Body of pancreas (tissue), 4 donors: ENCODE measurements at regions not wholly inside any gene's neighbourhood (a gene's known extent, or its start where the extent isn't known, plus 50 kb on each side); places are given as distances from the start of the nearest gene placed in this dataset.

ENCODE experiments used
- ATAC-seq: fragments of 150-250 bp; one replicate; pipeline ENCODE4 v1.9.1; 2016
- DNase-seq, 4 donors: peaks; one replicate each; pipeline ENCODE4 v3.0.0-alpha.2; 2019
- H3K27ac ChIP-seq, 4 donors: fragments of 200-600 bp; sonication (generic); 1 replicate in 3 of 4; 2 replicates in 1 of 4; pipeline versions ENCODE4 v1.5.1 to v1.6.1; 2016 to 2019; ENCODE audit warnings: mild to moderate bottlenecking in 1 of 4, mixed read lengths in 1 of 4, moderate library complexity in 1 of 4
- H3K27me3 ChIP-seq, 2 donors: fragments of 200-600 bp; sonication (generic); one replicate each; pipeline ENCODE4 v1.6.0; 2016; ENCODE audit warnings: mild to moderate bottlenecking in 1 of 2
- H3K36me3 ChIP-seq, 2 donors: fragments of 200-600 bp; sonication (generic); replicated peaks in 1 of 2; 2 replicates each; pipeline ENCODE4 v1.5.1; 2016; ENCODE audit warnings: low read depth in 2 of 2; ENCODE audit not compliant: insufficient read depth in 1 of 2
- H3K4me1 ChIP-seq: fragments of 200-600 bp; sonication (generic); one replicate; pipeline ENCODE4 v1.6.0; 2016
- H3K4me3 ChIP-seq, 2 donors: fragments of 200-600 bp; sonication (generic); 1 replicate in 1 of 2; 2 replicates in 1 of 2; pipeline ENCODE4 v1.5.1; 2016 to 2019
- H3K9me3 ChIP-seq, 3 donors: fragments of 200-600 bp; sonication (generic); 1 replicate in 2 of 3; 2 replicates in 1 of 3; pipeline ENCODE4 v1.5.1; 2016
- CTCF ChIP-seq, 7 experiments: fragments of 450-650 bp in 4 of 7; fragments of 200-600 bp in 3 of 7; sonication (generic) in 3 of 7; IDR thresholded peaks; one replicate each; pipeline ENCODE4 v1.5.1; 2016 to 2019; ENCODE audit warnings: antibody characterized with exemption in 7 of 7
- POLR2A ChIP-seq, 3 donors: fragments of 450-650 bp; IDR thresholded peaks; one replicate each; pipeline ENCODE4 v1.6.1; 2016; ENCODE audit warnings: antibody characterized with exemption in 3 of 3, mild to moderate bottlenecking in 2 of 3
- WGBS, 2 donors: methylation state at CpG; one replicate each; pipeline ENCODE4 v1.1.5; 2017; 5-methylcytosine and 5-hydroxymethylcytosine counted together
- intact Hi-C: fragments of 100-400 bp; cut with DNase I; formaldehyde crosslinking; loops from one replicate; pipeline ENCODE4 v1.15.1; 2023

DNA sequence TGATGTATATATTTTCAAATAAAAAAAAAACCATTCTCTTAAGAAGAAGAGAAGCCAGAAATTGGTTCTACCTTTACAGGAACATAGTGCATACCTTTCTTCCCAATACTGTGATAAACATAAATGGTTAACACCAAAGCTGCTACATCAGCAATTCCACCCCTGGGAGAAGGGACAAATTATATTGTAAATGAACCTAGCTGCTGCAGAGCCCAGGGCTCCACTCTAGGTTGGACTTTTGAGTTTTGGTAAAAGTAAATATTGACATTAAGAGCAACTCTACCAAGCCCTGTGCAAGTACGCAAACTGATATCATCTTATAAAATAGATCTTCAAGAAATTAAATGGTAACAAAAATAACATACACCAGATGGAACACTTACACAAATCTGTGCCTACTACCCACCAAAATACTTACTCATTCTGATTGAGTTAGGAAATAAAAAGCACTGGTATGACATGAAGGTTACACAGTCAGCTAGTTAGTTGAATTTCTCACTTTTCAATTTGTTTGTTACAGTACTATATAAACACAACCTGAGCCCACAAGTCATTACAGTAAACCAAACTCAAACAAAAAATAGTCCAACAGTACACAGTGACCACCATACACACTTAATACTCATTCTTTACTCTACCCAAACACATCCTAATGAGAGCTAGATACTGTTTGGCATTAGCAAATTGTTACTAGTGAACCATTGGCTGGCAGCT lies 223.3 kb upstream of the HEY2 start:
- intact Hi-C loops, result no loop called here
- Histone ChIP-seq H3K27me3 (no peaks in the 10 kb centered on the region), H3K27ac (no peak overlapping the region), H3K4me3 (no peak overlapping the region), H3K36me3 (no peaks in the 10 kb centered on the region), H3K9me3 (no peaks in the 10 kb centered on the region), H3K4me1 (no peaks in the 10 kb centered on the region)
- 11 to 26% methylated on average over 1 of the region's 1 CpG for WGBS, 2 donors
- no peak for DNase-seq
- no peak for ATAC-seq
- TF ChIP-seq POLR2A (IDR thresholded peaks at IDR 0.05) (no peak), CTCF (IDR thresholded peaks at IDR 0.05) (no peak)

DNA sequence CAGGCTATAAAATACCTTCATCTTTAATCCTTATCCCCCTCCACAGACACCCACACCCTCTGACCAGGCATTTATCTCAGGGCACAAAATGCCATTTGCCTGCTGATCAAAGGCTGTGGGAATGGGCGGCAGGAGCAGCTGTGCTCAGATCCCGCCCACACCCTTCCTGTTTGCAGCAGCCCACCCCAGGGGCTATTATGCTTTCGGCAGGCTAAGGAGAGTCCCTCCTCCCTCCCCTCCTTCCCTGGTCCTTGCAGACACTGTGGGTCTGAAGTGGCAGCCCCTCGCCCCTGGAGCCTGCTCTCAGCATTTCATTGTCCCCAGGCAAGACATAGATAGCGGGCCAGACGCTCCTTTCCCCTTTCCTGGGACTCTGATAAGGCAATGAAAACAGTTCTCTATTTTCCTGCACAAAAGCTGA lies 220.8 kb upstream of the HEY2 start:
- no peaks in the 10 kb centered on the region for H3K36me3 ChIP-seq
- no peaks in the 10 kb centered on the region for H3K9me3 ChIP-seq
- 29 to 37% methylated on average over 6 of the region's 6 CpGs for WGBS, 2 donors
- intact Hi-C loops, result no loop called here
- H3K27ac ChIP-seq, result no peak overlapping the region
- TF ChIP-seq CTCF (IDR thresholded peaks at IDR 0.05), result no peak
- TF ChIP-seq POLR2A (IDR thresholded peaks at IDR 0.05), result no peak
- no peak overlapping the region for H3K4me3 ChIP-seq
- DNase-seq (no peak), ATAC-seq (no peak)
- no peaks in the 10 kb centered on the region for H3K4me1 ChIP-seq
- no peaks in the 10 kb centered on the region for H3K27me3 ChIP-seq

DNA sequence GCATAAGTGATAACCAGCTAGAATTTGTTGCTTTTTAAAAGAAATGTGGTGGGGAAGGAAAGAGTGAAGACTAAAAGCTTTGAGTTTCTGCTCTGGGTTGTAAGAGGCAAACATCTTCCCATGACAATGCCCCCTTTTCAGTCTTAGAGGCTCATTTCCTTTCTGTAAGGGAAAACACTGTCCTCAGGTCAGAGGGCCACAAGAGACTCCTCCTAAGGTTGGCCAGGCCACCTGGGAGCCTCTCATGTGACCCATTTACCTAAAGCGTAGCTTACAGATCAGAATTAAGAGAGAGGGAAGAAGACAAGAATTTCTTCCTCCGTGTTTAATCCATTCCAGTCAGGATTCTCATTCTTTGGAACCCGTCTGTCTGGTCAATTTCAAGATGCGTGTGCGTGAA lies 220.4 kb upstream of the HEY2 start:
- Histone ChIP-seq H3K27me3 (no peaks in the 10 kb centered on the region), H3K27ac (no peak overlapping the region), H3K36me3 (no peaks in the 10 kb centered on the region), H3K9me3 (no peaks in the 10 kb centered on the region), H3K4me3 (no peak overlapping the region), H3K4me1 (peaks cover 2% of the 10 kb centered on the region)
- intact Hi-C loops, result no loop called here
- DNase-seq, result no peak
- TF ChIP-seq POLR2A (IDR thresholded peaks at IDR 0.05) (no peak), CTCF (IDR thresholded peaks at IDR 0.05) (no peak)
- no peak for ATAC-seq
- 74 to 80% methylated on average over 5 of the region's 5 CpGs for WGBS, 2 donors

DNA sequence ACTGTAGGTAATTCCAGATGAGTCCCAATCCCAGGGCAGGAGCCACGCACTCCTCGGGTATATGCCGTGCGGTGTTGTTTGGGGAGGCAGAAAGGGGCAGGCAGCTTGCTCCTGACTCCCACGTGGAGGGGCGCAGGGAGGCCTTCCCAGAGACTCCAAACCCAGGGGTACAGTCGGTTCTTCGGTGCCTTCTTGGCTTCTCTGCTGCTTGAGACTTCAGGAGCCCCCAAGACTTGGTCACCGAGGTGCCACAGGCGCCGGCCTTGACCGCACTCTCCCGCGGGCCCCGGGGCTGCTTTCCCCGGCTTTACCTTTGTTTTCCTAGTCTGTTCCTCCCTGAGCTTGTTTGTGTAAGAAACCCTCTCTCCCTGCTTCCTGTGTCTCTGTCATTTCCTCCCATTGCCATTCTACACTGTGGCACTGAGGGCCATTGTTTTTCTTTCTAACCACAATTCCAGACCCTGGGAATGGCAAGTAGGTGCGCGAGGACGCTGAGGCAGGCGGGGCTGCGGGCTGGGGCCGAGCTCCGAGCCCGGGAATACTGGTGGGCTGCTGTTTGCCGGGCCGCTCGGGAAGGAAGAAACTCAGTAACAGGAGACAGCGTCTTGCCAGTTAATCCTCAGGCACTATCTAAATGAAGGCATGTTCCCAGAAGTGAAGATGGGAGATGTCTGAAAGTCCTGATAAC lies 215.6 kb upstream of the HEY2 start:
- H3K4me3 ChIP-seq, result no peak overlapping the region
- WGBS, 2 donors, result 19 to 28% methylated on average over 24 to 27 of the region's 28 CpGs

More for the DNA sequence above, 215.6 kb upstream of the HEY2 start:
- H3K4me1 ChIP-seq, result peaks cover 8% of the 10 kb centered on the region
- no peak for DNase-seq
- intact Hi-C loops, result no loop called here
- TF ChIP-seq POLR2A (IDR thresholded peaks at IDR 0.05) (no peak), CTCF (IDR thresholded peaks at IDR 0.05) (no peak)
- H3K27me3 ChIP-seq, result no peaks in the 10 kb centered on the region
- H3K9me3 ChIP-seq, result no peaks in the 10 kb centered on the region
- no peak for ATAC-seq
- no peaks in the 10 kb centered on the region for H3K36me3 ChIP-seq
- H3K27ac ChIP-seq, result no peak overlapping the region
